Upper lobe of left lung (tissue), 4 donors: ENCODE measurements at regions not wholly inside any gene's neighbourhood (a gene's known extent, or its start where the extent isn't known, plus 50 kb on each side); places are given as distances from the start of the nearest gene placed in this dataset.

Source experiments
- CTCF ChIP-seq, 6 experiments: fragments of 450-650 bp in 4 of 6; fragments of 200-600 bp in 2 of 6; sonication (generic) in 2 of 6; IDR thresholded peaks; one replicate each; pipeline ENCODE4 v1.5.1; 2016 to 2019; ENCODE audit warnings: antibody characterized with exemption in 6 of 6
- POLR2AphosphoS5 ChIP-seq, 2 donors: sonication (generic); formaldehyde crosslinking; IDR thresholded peaks; one replicate each; pipeline ENCODE4 v1.5.1; 2017; ENCODE audit warnings: antibody characterized with exemption in 2 of 2

DNA sequence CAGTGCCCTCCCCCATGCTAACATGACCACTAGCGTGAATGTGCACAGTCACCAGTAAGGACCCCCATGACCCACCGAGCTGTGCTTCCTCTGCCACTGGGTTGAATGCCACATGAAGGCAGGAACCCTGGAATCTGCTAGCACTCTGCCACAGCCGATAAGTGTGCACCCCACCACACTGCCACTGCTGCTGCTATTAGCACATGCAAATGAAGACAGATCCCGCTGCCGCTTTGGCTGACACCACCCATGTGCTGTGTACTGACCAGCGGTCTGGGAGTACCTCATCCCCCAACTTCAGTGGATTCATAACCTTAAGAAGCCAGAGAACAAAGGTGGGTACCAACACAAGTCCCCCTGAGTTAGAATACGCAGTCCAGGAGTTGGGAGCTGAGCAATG lies 200.9 kb upstream of the ARHGEF9 start:
- no peak for TF ChIP-seq CTCF (IDR thresholded peaks at IDR 0.05)
- no peak for TF ChIP-seq POLR2AphosphoS5 (IDR thresholded peaks at IDR 0.05)
